HCT116 (cell line): ENCODE measurements at regions not wholly inside any gene's neighbourhood (a gene's known extent, or its start where the extent isn't known, plus 50 kb on each side); places are given as distances from the start of the nearest gene placed in this dataset.

Source experiments
- ATAC-seq: fragments of 200-7000 bp; cut with Tn5 transposase; 2 replicates; pipeline ENCODE4 v1.9.1; 2020; ENCODE audit warnings: mild to moderate bottlenecking, moderate library complexity
- BruUV-seq: library from RNA; stranded (reverse); fragments of 400-500 nt; replicated peaks from 2 replicates; lab custom pipeline; 2021; lab: Mats Ljungman, UMichigan
- CTCF ChIA-PET: fragments of 300-600 bp; sonication (Branson Sonifier 250); formaldehyde crosslinking; loops from one replicate; lab custom pipeline; 2021; ENCODE audit warnings: antibody characterized with exemption; lab: Charles Lee
- POLR2A ChIA-PET: fragments of 300-600, 350-600 bp; sonication (Branson Sonifier 250); formaldehyde crosslinking; loops from one replicate; lab custom pipeline; 2021; ENCODE audit warnings: antibody characterized with exemption; lab: Charles Lee
- RAD21 ChIA-PET, 2 experiments: fragments of 300-600 bp; sonication (Branson Sonifier 250); formaldehyde crosslinking; loops; one replicate each; lab custom pipeline; 2023; ENCODE audit warnings: low total read pairs in 2 of 2; ENCODE audit not compliant: uncharacterized antibody in 2 of 2, unreplicated experiment in 2 of 2, low non-redundant PET in 1 of 2; lab: Charles Lee
- DNase-seq: peaks from one replicate; pipeline ENCODE4 v3.0.0-alpha.2; 2010; ENCODE audit warnings: low read depth, low spot score
- H2AFZ ChIP-seq: fragments of 200-600 bp; shearing (Covaris generic), sonication (generic); 2 replicates; pipeline ENCODE4 v1.6.1; 2017; ENCODE audit warnings: low read depth, mixed run types, mixed read lengths, antibody characterized with exemption, low read length; ENCODE audit not compliant: poor library complexity, severe bottlenecking
- H3K27ac ChIP-seq: 2 replicates; pipeline ENCODE4 v1.5.1; 2012; ENCODE audit warnings: low read depth, low read length
- H3K27me3 ChIP-seq: fragments of 200-600 bp; sonication (generic); 2 replicates; pipeline ENCODE4 v1.6.1; 2016; ENCODE audit warnings: mixed run types, low read length, mixed read lengths; ENCODE audit not compliant: insufficient read depth
- H3K36me3 ChIP-seq, 2 experiments: fragments of 200-500 bp in 1 of 2; fragments of 200-600 bp in 1 of 2; sonication (Bioruptor generic) in 1 of 2; sonication (generic) in 1 of 2; 2 replicates each; pipeline versions ENCODE4 v1.5.1 to v1.6.1; 2014 to 2016; ENCODE audit warnings: low read length in 2 of 2, inconsistent platforms in 1 of 2, mixed read lengths in 1 of 2, mixed run types in 1 of 2; ENCODE audit not compliant: insufficient read depth in 2 of 2, control insufficient read depth in 1 of 2
- H3K4me1 ChIP-seq, 2 experiments: fragments of 200-600 bp in 1 of 2; sonication (generic) in 1 of 2; 2 replicates each; pipeline versions ENCODE4 v1.5.1 to v1.6.1; 2012 to 2017; ENCODE audit warnings: low read length in 2 of 2, inconsistent platforms in 1 of 2, mild to moderate bottlenecking in 1 of 2, mixed read lengths in 1 of 2, mixed run types in 1 of 2, moderate library complexity in 1 of 2; ENCODE audit not compliant: insufficient read depth in 2 of 2, control insufficient read depth in 1 of 2
- H3K4me2 ChIP-seq: fragments of 200-600 bp; sonication (generic); 2 replicates; pipeline ENCODE4 v1.6.1; 2017; ENCODE audit warnings: mixed run types, low read length, mixed read lengths
- H3K4me3 ChIP-seq, 2 experiments: fragments of 200-600 bp in 1 of 2; sonication (generic) in 1 of 2; replicated peaks in 1 of 2; 2 replicates each; pipeline ENCODE4 v1.5.1; 2011 to 2016; ENCODE audit warnings: low read length in 2 of 2, control low read depth in 1 of 2, low read depth in 1 of 2, mild to moderate bottlenecking in 1 of 2, mixed read lengths in 1 of 2, mixed run types in 1 of 2
- H3K79me2 ChIP-seq: fragments of 200-600 bp; sonication (generic); 2 replicates; pipeline ENCODE4 v1.6.1; 2017; ENCODE audit warnings: mild to moderate bottlenecking, mixed run types, low read length, moderate library complexity, mixed read lengths; ENCODE audit not compliant: insufficient read depth
- H3K9ac ChIP-seq: fragments of 200-600 bp; sonication (generic); 2 replicates; pipeline ENCODE4 v1.6.1; 2016; ENCODE audit warnings: low read length, mixed read lengths
- H3K9me2 ChIP-seq: fragments of 200-600 bp; sonication (generic), shearing (Covaris generic); 2 replicates; pipeline ENCODE4 v1.6.1; 2017; ENCODE audit warnings: mixed run types, mild to moderate bottlenecking, moderate library complexity; ENCODE audit not compliant: insufficient read depth
- H3K9me3 ChIP-seq, 2 experiments: fragments of 200-500 bp in 1 of 2; fragments of 200-600 bp in 1 of 2; sonication (Bioruptor generic) in 1 of 2; sonication (generic) in 1 of 2; 2 replicates each; pipeline ENCODE4 v1.6.1; 2014 to 2017; ENCODE audit warnings: low read length in 2 of 2, mixed read lengths in 2 of 2, inconsistent platforms in 1 of 2, low read depth in 1 of 2, mild to moderate bottlenecking in 1 of 2, mixed run types in 1 of 2, moderate library complexity in 1 of 2; ENCODE audit not compliant: control insufficient read depth in 1 of 2, insufficient read depth in 1 of 2
- H4K20me1 ChIP-seq: fragments of 200-600 bp; sonication (generic), shearing (Covaris generic); 2 replicates; pipeline ENCODE4 v1.6.1; 2017; ENCODE audit warnings: mixed run types, mild to moderate bottlenecking, moderate library complexity; ENCODE audit not compliant: insufficient read depth
- ATF3 ChIP-seq: IDR thresholded peaks from 2 replicates; pipeline ENCODE4 v1.6.1; 2012
- CBX3 ChIP-seq: IDR thresholded peaks from 2 replicates; pipeline ENCODE4 v1.6.1; 2012; ENCODE audit warnings: low read depth
- CEBPB ChIP-seq: IDR thresholded peaks from 2 replicates; pipeline ENCODE4 v1.6.1; 2012; ENCODE audit warnings: low read depth
- EZH2 ChIP-seq: fragments of 200-600 bp; sonication (generic); IDR thresholded peaks from 2 replicates; pipeline ENCODE4 v1.6.1; 2017; ENCODE audit warnings: antibody characterized with exemption, mixed run types
- POLR2AphosphoS5 ChIP-seq: IDR thresholded peaks from 2 replicates; pipeline ENCODE4 v1.6.1; 2011; ENCODE audit warnings: mild to moderate bottlenecking, low read depth, low read length, moderate library complexity
- RAD21 ChIP-seq: IDR thresholded peaks from 2 replicates; pipeline ENCODE4 v1.6.1; 2012; ENCODE audit warnings: low read depth, mild to moderate bottlenecking
- SIN3A ChIP-seq: IDR thresholded peaks from 2 replicates; pipeline ENCODE4 v1.6.1; 2012; ENCODE audit warnings: low read depth
- SRF ChIP-seq: IDR thresholded peaks from 2 replicates; pipeline ENCODE4 v1.6.1; 2012; ENCODE audit warnings: low read depth
- intact Hi-C: fragments of 100-400 bp; cut with micrococcal nuclease; formaldehyde crosslinking; loops from 2 replicates; pipeline ENCODE4 v1.10.0; 2022
- TF ChIP-seq, protein P1 (sequence below): IDR thresholded peaks from 2 replicates; pipeline ENCODE4 v1.6.1; 2012; ENCODE audit warnings: low read depth
- TF ChIP-seq, protein P2 (sequence below): IDR thresholded peaks from 2 replicates; pipeline ENCODE4 v1.6.1; 2012

- Histone ChIP-seq H4K20me1 (no peaks in the 10 kb centered on the region), H3K79me2 (no peaks in the 10 kb centered on the region), H3K27me3 (no peaks in the 10 kb centered on the region), H3K9ac (no peak overlapping the region), H3K9me3 (no peaks in the 10 kb centered on the region), H3K4me2 (no peak overlapping the region), H3K4me1 (peaks cover 0 to 3% of the 10 kb centered on the region in 2 experiments; a peak in 1 of 4 replicates), H3K9me2 (no peaks in the 10 kb centered on the region), H3K36me3 (no peaks in the 10 kb centered on the region), H3K27ac (no peak overlapping the region), H2AFZ (no peak overlapping the region), H3K4me3 (no peak overlapping the region)
- ChIA-PET CTCF (no interaction called here), POLR2A (no interaction called here), RAD21 (no interaction called here)
- intact Hi-C loops, result no loop called here
- BruUV-seq, result no TSS peak
- ATAC-seq, result no peak
- DNase-seq, result no peak
- TF ChIP-seq EZH2 (no peak), CBX3 (no peak), SRF (no peak), ATF3 (no peak), SIN3A (no peak), CEBPB (no peak), RAD21 (no peak), POLR2AphosphoS5 (no peak)
- TF ChIP-seq, protein P1, sequence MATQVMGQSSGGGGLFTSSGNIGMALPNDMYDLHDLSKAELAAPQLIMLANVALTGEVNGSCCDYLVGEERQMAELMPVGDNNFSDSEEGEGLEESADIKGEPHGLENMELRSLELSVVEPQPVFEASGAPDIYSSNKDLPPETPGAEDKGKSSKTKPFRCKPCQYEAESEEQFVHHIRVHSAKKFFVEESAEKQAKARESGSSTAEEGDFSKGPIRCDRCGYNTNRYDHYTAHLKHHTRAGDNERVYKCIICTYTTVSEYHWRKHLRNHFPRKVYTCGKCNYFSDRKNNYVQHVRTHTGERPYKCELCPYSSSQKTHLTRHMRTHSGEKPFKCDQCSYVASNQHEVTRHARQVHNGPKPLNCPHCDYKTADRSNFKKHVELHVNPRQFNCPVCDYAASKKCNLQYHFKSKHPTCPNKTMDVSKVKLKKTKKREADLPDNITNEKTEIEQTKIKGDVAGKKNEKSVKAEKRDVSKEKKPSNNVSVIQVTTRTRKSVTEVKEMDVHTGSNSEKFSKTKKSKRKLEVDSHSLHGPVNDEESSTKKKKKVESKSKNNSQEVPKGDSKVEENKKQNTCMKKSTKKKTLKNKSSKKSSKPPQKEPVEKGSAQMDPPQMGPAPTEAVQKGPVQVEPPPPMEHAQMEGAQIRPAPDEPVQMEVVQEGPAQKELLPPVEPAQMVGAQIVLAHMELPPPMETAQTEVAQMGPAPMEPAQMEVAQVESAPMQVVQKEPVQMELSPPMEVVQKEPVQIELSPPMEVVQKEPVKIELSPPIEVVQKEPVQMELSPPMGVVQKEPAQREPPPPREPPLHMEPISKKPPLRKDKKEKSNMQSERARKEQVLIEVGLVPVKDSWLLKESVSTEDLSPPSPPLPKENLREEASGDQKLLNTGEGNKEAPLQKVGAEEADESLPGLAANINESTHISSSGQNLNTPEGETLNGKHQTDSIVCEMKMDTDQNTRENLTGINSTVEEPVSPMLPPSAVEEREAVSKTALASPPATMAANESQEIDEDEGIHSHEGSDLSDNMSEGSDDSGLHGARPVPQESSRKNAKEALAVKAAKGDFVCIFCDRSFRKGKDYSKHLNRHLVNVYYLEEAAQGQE, result no peak
- TF ChIP-seq, protein P2, sequence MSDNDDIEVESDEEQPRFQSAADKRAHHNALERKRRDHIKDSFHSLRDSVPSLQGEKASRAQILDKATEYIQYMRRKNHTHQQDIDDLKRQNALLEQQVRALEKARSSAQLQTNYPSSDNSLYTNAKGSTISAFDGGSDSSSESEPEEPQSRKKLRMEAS, result no peak
Measured at GRCh38 chrX:82775426-82775825, 732.7 kb upstream of the POU3F4 start.
